Erythroblast (primary cell): ENCODE measurements at regions not wholly inside any gene's neighbourhood (a gene's known extent, or its start where the extent isn't known, plus 50 kb on each side); places are given as distances from the start of the nearest gene placed in this dataset.

ENCODE experiments used
- GATA1 ChIP-seq: IDR thresholded peaks from 2 replicates; pipeline ENCODE4 v1.6.1; 2011; ENCODE audit warnings: low read depth, mild to moderate bottlenecking, control low read depth, low read length, moderate library complexity
- POLR2A ChIP-seq: IDR thresholded peaks from 2 replicates; pipeline ENCODE4 v1.6.1; 2011; ENCODE audit warnings: mild to moderate bottlenecking, low read length

GRCh38 chrY:18958846-18959245 lies 185.3 kb upstream of the HSFY2 start:
- TF ChIP-seq POLR2A (no peak), GATA1 (no peak)
